HPDE6-E6E7 (cell line): ENCODE measurements at regions not wholly inside any gene's neighbourhood (a gene's known extent, or its start where the extent isn't known, plus 50 kb on each side); places are given as distances from the start of the nearest gene placed in this dataset.
"Not testable (repeated sequence)": the region's sequence is repeated elsewhere in the genome, so short reads cannot be mapped to it uniquely, and the experiment has no call there.

Experiments
- DNase-seq: peaks from one replicate; pipeline ENCODE4 v3.0.0; 2011; ENCODE audit warnings: missing footprints; ENCODE audit errors: extremely low spot score

GRCh38 chrX:101823236-101823635, 108.6 kb downstream of the ZMAT1 start:
- DNase-seq: no peak

- DNase-seq: not testable (repeated sequence)
Observed at GRCh38 chrX:101817739-101818138, 114.1 kb downstream of the ZMAT1 start.

GRCh38 chrX:101813200-101813599, 118.6 kb downstream of the ZMAT1 start:
- DNase-seq: no peak

- no peak for DNase-seq
Observed at GRCh38 chrX:101803451-101803850, 128.4 kb downstream of the ZMAT1 start.

- DNase-seq: peak; percentile 61
Observed at GRCh38 chrX:101799387-101799786, 132.4 kb downstream of the ZMAT1 start.

- DNase-seq: no peak
Observed at GRCh38 chrX:101787934-101788333, 128.3 kb upstream of the ARMCX2 start.

GRCh38 chrX:101785142-101785541, 125.5 kb upstream of the ARMCX2 start:
- no peak for DNase-seq

GRCh38 chrX:101780421-101780820, 120.8 kb upstream of the ARMCX2 start:
- DNase-seq: not testable (repeated sequence)

- no peak for DNase-seq
Observed at GRCh38 chrX:101774340-101774739, 114.7 kb upstream of the ARMCX2 start.

- no peak for DNase-seq
Observed at GRCh38 chrX:101764538-101764937, 104.9 kb upstream of the ARMCX2 start.

- DNase-seq: peak; percentile 7
Observed at GRCh38 chrX:101759000-101759399, 99.3 kb upstream of the ARMCX2 start.

- no peak for DNase-seq
Observed at GRCh38 chrX:101750744-101751143, 91.1 kb upstream of the ARMCX2 start.

GRCh38 chrX:101749436-101749835, 89.8 kb upstream of the ARMCX2 start:
- DNase-seq: no peak

GRCh38 chrX:101745046-101745445, 85.4 kb upstream of the ARMCX2 start:
- no peak for DNase-seq

- no peak for DNase-seq
Observed at GRCh38 chrX:101744085-101744484, 84.4 kb upstream of the ARMCX2 start.

- no peak for DNase-seq
Observed at GRCh38 chrX:101740642-101741041, 81.0 kb upstream of the ARMCX2 start.

- DNase-seq: not testable (repeated sequence)
Observed at GRCh38 chrX:101738867-101739266, 79.2 kb upstream of the ARMCX2 start.

- not testable (repeated sequence) for DNase-seq
Observed at GRCh38 chrX:101738411-101738810, 78.8 kb upstream of the ARMCX2 start.

- no peak for DNase-seq
Observed at GRCh38 chrX:101736651-101737050, 77.0 kb upstream of the ARMCX2 start.

GRCh38 chrX:101732870-101733269, 73.2 kb upstream of the ARMCX2 start:
- no peak for DNase-seq

- DNase-seq: no peak
Observed at GRCh38 chrX:101729986-101730385, 70.3 kb upstream of the ARMCX2 start.
